NT2/D1 (cell line): ENCODE measurements at regions not wholly inside any gene's neighbourhood (a gene's known extent, or its start where the extent isn't known, plus 50 kb on each side); places are given as distances from the start of the nearest gene placed in this dataset.

Source experiments
- DNase-seq: peaks from one replicate; pipeline ENCODE4 v3.0.0-alpha.2; 2011; ENCODE audit warnings: low read depth, low spot score
- H3K27me3 ChIP-seq: 2 replicates; pipeline ENCODE4 v1.6.0; 2011; ENCODE audit warnings: mild to moderate bottlenecking; ENCODE audit not compliant: insufficient read length, insufficient read depth
- H3K36me3 ChIP-seq: 2 replicates; pipeline ENCODE4 v1.6.1; 2011; ENCODE audit warnings: mild to moderate bottlenecking, low read length, mixed read lengths; ENCODE audit not compliant: insufficient read depth, insufficient read length
- H3K4me1 ChIP-seq: 2 replicates; pipeline ENCODE4 v1.5.1; 2011; ENCODE audit not compliant: insufficient read depth, insufficient read length
- H3K4me3 ChIP-seq: 2 replicates; pipeline ENCODE4 v1.5.1; 2011; ENCODE audit warnings: low read depth; ENCODE audit not compliant: insufficient read length
- H3K9ac ChIP-seq: 2 replicates; pipeline ENCODE4 v1.6.0; 2011; ENCODE audit warnings: low read depth; ENCODE audit not compliant: insufficient read length
- H3K9me3 ChIP-seq: 2 replicates; pipeline ENCODE4 v1.5.1; 2011; ENCODE audit warnings: mild to moderate bottlenecking, low read length; ENCODE audit not compliant: insufficient read depth
- SUZ12 ChIP-seq: IDR thresholded peaks from 2 replicates; pipeline ENCODE4 v1.6.1; 2011; ENCODE audit not compliant: insufficient read length, insufficient read depth; ENCODE audit errors: extremely low read depth
- YY1 ChIP-seq: IDR thresholded peaks from 2 replicates; pipeline ENCODE4 v1.6.1; 2011; ENCODE audit not compliant: insufficient read length, insufficient read depth
- ZNF274 ChIP-seq: IDR thresholded peaks from 2 replicates; pipeline ENCODE4 v1.6.1; 2011; ENCODE audit warnings: mild to moderate bottlenecking, low read depth, low read length

DNA sequence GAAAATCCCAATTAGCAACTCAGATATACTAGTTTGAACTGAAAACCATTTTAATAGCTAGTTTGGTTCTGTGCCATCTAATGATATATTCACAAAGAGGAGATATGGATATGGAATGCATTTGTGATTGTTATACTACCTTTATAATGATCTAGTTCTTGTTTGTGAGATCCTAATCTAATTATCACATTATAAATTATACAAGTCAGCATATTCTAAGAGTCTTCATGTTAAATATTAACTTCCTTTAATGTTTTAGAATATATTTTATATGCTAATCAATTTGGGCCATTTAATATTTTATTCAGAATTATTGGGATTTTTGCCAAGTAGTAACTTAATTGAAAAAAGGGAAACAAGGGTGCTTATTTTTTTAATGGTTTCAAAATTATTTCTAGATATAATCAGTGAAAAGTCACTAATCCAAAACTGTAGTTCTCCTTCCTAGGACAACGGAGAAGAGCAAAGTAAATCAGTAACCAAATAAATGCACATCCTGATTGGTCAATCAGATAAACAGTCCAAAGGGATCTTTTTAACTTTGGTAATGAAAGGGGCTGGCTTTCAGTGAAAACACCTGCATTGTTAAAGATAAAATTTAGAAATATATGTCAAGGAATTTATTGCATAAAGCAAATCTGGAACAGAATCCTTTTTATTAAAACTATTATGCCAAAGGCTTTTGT lies 173.9 kb upstream of the MEOX2 start:
- Histone ChIP-seq H3K9ac (no peak overlapping the region), H3K36me3 (no peaks in the 10 kb centered on the region), H3K4me1 (no peaks in the 10 kb centered on the region), H3K4me3 (no peak overlapping the region), H3K9me3 (no peaks in the 10 kb centered on the region), H3K27me3 (no peaks in the 10 kb centered on the region)
- no peak for DNase-seq
- TF ChIP-seq SUZ12 (no peak), ZNF274 (no peak), YY1 (no peak)

DNA sequence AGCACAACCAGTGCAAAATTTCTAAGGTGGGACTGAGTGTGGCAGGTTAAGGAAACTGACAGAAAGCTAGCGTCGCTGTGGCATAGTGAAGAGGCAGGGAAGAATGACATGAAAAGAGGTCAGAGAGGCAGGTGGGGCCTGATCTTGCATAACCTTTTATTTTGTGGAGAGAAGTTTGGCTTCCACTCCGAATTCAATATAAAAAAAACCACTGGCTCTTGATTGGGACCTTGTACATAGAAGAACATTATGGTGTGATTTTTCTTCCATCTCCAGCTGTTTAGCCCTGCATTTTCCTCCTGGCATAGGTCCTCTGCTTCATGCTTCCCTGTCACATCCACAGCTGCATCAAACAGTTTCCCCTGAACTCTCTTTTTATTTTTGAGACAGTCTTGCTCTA lies 170.5 kb upstream of the MEOX2 start:
- Histone ChIP-seq H3K36me3 (no peaks in the 10 kb centered on the region), H3K9ac (no peak overlapping the region), H3K9me3 (no peaks in the 10 kb centered on the region), H3K27me3 (no peaks in the 10 kb centered on the region), H3K4me1 (no peaks in the 10 kb centered on the region), H3K4me3 (no peak overlapping the region)
- TF ChIP-seq ZNF274 (no peak), YY1 (no peak), SUZ12 (no peak)
- no peak for DNase-seq

DNA sequence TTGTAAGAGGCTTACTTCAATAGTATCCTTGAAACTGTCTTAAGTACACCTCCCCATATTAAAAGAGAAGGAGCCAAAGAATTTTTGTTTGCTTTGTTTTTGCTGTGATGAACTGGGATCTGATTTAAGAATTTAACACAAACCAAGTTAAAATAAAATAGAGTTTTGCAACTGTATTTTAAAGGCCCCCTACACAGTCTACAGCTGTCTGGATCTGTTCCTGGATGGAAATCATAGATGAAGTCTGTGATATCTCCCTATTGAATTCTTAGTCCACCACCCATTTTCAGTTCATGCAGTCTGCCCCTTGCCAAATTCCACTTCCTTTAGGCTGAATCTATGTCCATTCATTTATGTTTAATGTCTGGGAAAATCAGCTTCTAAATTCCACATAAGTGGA lies 169.8 kb upstream of the MEOX2 start:
- TF ChIP-seq SUZ12 (no peak), ZNF274 (no peak), YY1 (no peak)
- Histone ChIP-seq H3K4me1 (no peaks in the 10 kb centered on the region), H3K9me3 (no peaks in the 10 kb centered on the region), H3K36me3 (no peaks in the 10 kb centered on the region), H3K9ac (no peak overlapping the region), H3K27me3 (no peaks in the 10 kb centered on the region), H3K4me3 (no peak overlapping the region)
- DNase-seq, result no peak

DNA sequence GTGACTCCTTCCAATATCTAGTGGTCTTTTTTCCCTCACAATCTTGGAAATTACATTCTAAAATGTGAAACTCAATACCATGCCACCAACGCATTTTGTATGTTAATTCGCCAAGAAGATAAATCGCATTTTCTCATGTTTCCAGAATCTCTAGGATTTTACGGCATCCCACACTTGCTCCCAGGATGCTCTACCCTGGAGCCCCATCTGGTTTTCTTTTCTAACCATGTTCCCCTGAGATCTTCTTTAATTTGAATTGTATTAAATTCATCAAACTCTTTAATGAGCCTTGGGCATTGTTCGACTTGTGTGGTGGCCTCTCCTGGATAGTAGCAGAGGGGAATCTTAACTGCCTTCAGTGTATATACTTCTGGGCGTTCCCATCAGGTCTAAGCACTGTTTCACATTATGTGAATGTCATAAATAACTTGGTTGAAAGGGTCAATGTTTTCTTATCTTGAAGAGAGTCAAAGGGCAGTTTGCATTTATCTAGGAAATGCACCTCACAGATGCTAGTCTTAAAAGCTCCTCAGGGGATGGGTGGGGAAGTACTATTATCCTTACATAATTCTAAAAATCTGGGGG lies 169.1 kb upstream of the MEOX2 start:
- Histone ChIP-seq H3K9ac (no peak overlapping the region), H3K36me3 (no peaks in the 10 kb centered on the region), H3K27me3 (no peaks in the 10 kb centered on the region), H3K4me3 (no peak overlapping the region), H3K4me1 (no peaks in the 10 kb centered on the region), H3K9me3 (no peaks in the 10 kb centered on the region)
- TF ChIP-seq ZNF274 (no peak), YY1 (no peak), SUZ12 (no peak)
- DNase-seq, result no peak

DNA sequence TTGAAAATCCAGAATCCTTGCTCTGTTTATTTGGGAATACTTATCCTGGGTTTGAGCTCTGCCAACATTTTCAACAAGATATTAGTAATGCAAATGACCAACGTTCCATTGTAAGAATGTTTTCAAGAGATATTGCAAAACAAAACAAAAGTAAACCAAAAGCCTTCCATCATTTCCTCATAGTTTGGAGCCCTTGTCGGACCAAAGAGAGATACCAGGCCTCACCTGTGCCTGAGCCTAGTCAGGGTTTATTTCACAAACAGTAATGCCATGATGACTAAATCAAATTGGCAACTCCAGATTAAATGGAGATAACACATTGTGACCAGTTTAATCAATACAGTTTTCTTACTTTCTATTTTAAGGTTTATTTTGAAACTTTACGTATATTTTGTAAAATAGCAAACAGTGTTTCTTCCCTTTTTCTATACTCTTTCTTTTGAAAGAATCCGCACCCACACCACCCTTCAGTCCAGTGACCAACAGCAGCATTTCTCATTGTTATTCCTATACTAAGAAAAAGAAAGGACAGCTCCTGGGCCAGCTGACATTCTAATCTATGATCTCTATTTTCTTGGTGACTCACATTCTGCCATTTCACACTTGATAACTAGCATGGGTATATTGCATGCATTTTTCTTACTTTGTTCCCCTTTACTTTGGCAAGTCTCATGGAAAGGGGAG lies 168.5 kb upstream of the MEOX2 start:
- Histone ChIP-seq H3K9me3 (no peaks in the 10 kb centered on the region), H3K9ac (no peak overlapping the region), H3K36me3 (no peaks in the 10 kb centered on the region), H3K4me1 (no peaks in the 10 kb centered on the region), H3K27me3 (no peaks in the 10 kb centered on the region), H3K4me3 (no peak overlapping the region)
- no peak for DNase-seq
- TF ChIP-seq ZNF274, result no peak
- TF ChIP-seq SUZ12, result no peak
- TF ChIP-seq YY1, result no peak

DNA sequence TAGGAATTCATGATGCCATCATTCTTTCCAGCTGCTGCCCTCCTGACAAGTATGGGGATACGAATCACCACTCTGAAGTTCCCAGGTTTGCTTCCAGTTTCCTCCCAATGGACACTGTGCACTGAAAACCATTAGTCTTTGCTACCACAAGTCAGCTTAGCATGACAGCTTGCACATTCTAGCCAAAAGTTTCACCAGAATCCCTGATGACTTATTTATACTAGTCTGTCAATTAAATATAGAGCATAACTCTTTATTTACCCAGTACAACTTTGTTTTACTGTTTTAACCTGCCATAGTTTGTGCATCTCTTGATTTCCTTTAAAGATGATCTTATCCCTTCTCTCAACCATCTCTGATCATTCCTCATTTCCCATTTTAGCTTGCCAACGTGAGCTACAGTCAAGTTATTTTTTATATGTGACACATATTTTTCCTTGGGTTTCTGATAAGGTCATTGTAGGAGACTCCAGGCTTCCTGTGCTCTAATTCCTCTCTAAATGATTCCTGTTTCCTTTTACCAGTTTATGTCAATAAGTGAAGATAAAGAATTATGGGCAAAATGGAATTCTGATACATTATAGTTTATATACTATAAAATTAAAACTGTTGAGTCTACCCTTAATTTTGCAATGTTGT lies 167.5 kb upstream of the MEOX2 start:
- Histone ChIP-seq H3K4me3 (no peak overlapping the region), H3K4me1 (no peaks in the 10 kb centered on the region), H3K9ac (no peak overlapping the region), H3K36me3 (no peaks in the 10 kb centered on the region), H3K27me3 (no peaks in the 10 kb centered on the region), H3K9me3 (no peaks in the 10 kb centered on the region)
- no peak for TF ChIP-seq ZNF274
- TF ChIP-seq YY1, result no peak
- no peak for TF ChIP-seq SUZ12
- DNase-seq, result no peak

DNA sequence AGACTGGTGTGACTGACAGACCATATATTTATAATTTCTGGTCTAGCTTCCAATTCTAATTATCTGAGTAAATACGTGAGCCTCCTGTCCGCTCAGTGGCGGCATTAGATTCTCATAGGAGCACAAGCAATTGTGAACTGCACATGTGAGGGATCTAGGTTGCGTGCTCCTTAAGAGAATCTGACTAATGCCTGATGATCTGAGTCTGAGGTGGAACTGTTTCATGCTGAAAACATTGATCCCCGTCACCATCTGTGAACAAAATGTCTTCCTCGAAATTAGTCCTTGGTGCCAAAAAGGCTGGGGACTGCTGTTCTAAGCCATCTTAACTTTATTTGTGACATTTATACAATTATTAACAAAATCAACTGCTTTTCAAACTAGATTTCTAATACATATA lies 164.7 kb upstream of the MEOX2 start:
- DNase-seq, result no peak
- Histone ChIP-seq H3K4me1 (no peaks in the 10 kb centered on the region), H3K4me3 (no peak overlapping the region), H3K36me3 (no peaks in the 10 kb centered on the region), H3K9me3 (no peaks in the 10 kb centered on the region), H3K9ac (no peak overlapping the region), H3K27me3 (no peaks in the 10 kb centered on the region)
- TF ChIP-seq ZNF274, result no peak
- no peak for TF ChIP-seq SUZ12
- no peak for TF ChIP-seq YY1
